Esophagus squamous epithelium (tissue), 5 donors: ENCODE measurements at regions not wholly inside any gene's neighbourhood (a gene's known extent, or its start where the extent isn't known, plus 50 kb on each side); places are given as distances from the start of the nearest gene placed in this dataset.
A peak's percentile ranks its signal among the peaks of the same experiment; 100 is the strongest.

Source experiments
- DNase-seq: peaks from one replicate; lab custom pipeline; 2025; lab: John Stamatoyannopoulos, UW
- H3K27ac ChIP-seq, 4 donors: fragments of 200-600 bp; sonication (generic); one replicate each; pipeline ENCODE4 v1.5.1; 2016 to 2019; ENCODE audit warnings: mild to moderate bottlenecking in 1 of 4
- H3K27me3 ChIP-seq, 4 donors: fragments of 200-600 bp; sonication (generic); 1 replicate in 3 of 4; 2 replicates in 1 of 4; pipeline versions ENCODE4 v1.5.1 to v1.6.0; 2017 to 2021; ENCODE audit warnings: antibody characterized with exemption in 1 of 4
- H3K36me3 ChIP-seq, 3 donors: fragments of 200-600 bp; sonication (generic); one replicate each; pipeline ENCODE4 v1.5.1; 2016 to 2019
- H3K4me1 ChIP-seq, 3 donors: fragments of 200-600 bp; sonication (generic); one replicate each; pipeline ENCODE4 v1.5.1; 2017 to 2019
- H3K4me3 ChIP-seq, 4 donors: fragments of 200-600 bp; sonication (generic); 1 replicate in 3 of 4; 2 replicates in 1 of 4; pipeline ENCODE4 v1.5.1; 2016 to 2019; ENCODE audit warnings: mild to moderate bottlenecking in 2 of 4, moderate library complexity in 1 of 4
- H3K9me3 ChIP-seq, 3 donors: fragments of 200-600 bp; sonication (generic); one replicate each; pipeline ENCODE4 v1.5.1; 2016 to 2019
- POLR2A ChIP-seq, 4 donors: fragments of 450-650 bp; IDR thresholded peaks; one replicate each; pipeline ENCODE4 v1.6.1; 2017; ENCODE audit warnings: antibody characterized with exemption in 4 of 4, mild to moderate bottlenecking in 4 of 4, moderate library complexity in 3 of 4
- WGBS, 2 donors: methylation state at CpG; one replicate each; pipeline ENCODE4 v1.1.5; 2018; 5-methylcytosine and 5-hydroxymethylcytosine counted together
- intact Hi-C: fragments of 100-400 bp; cut with DNase I; formaldehyde crosslinking; loops from one replicate; pipeline ENCODE4 v1.15.0; 2022
- TF ChIP-seq, protein P1 (sequence below), 6 experiments: fragments of 450-650 bp in 4 of 6; fragments of 200-600 bp in 2 of 6; sonication (generic) in 2 of 6; IDR thresholded peaks; one replicate each; pipeline ENCODE4 v1.5.1; 2016 to 2019; ENCODE audit warnings: antibody characterized with exemption in 6 of 6, mild to moderate bottlenecking in 4 of 6, moderate library complexity in 4 of 6
- donor health status: DM: yes; HTN: yes; CAD: no.

DNA sequence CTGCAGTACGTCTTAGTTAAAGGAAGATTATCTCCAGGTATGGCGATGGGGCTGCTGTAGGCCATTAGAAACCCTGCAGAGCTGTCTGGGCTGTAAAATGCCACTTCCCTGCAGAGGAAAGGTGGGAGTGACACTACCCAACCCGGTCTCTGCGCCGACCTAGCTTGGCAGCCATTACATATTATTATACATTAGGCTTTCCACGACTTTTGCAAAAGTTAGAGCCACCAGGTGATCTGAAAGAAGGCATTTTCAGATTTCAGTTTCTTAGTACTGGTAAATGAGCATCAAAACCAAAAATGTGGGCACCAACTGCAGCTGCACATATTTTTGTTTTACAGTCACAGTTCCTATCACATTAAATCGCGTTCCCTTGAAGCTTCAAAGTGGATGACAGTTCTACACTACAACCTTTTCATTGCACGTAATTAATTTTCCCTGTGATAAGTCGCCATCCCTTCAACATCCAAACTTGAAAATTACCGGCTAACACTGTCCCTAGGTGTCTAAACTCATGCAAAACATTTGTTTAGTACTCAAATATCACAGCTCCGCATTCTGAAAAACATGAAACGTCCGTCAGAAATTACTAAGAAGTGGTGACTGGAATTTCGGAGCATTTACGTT, 81.4 kb upstream of the CHD2 start:
- peak overlapping the region; percentile 88 to 94 (median 92) for H3K27ac ChIP-seq
- intact Hi-C loops, result no loop called here

DNA sequence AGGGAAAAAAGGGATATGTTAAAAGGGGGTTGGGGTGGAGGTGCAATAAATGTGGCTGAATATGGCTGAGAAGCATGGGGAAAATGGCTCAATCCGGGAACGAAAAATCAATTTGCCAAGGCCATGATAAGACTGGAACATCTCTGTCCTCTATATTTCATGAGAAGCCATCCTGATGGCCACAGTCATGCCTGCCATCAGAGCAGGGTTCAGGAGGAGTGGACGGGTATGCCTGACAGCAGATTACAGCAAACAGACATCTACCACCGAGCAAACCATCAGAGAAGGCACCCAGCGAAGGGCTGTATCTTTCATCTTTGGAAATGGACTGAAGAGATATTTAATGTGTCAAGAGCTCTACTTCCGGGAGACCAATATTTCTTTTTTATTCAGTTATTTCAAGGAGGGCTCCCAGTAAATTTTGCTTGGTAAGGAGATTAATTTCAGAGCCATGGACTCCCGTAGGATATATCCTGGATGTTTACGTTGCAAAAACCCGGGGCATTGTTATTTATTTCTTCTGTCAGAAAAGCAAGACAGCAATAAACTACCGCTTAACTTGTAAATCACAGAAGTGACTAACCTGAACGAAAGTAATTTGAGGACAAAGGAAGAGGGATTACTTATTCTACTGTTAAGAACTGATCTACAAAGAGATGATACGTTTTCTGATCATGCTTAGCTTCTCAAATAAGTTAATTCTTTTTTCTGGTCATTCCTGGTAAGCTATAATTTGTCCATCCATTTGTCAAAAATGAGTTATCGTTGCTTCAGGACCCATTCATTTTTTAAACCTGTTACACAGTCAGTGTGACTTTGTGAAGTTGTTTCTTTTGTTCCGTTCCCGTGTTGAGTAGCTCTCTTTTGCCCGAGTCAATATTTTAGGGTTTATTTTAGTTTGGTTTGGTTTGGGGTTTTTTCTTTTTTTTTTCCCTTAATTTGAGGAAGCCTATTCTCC, 80.6 kb upstream of the CHD2 start:
- peak overlapping the region; percentile 88 to 94 (median 92) for H3K27ac ChIP-seq
- intact Hi-C loops, result no loop called here
- no peaks in the 10 kb centered on the region for H3K36me3 ChIP-seq
- H3K9me3 ChIP-seq, result no peaks in the 10 kb centered on the region
- DNase-seq, result no peak
- H3K27me3 ChIP-seq, result no peaks in the 10 kb centered on the region
- no peak for TF ChIP-seq POLR2A (IDR thresholded peaks at IDR 0.05)
- TF ChIP-seq, protein P1, sequence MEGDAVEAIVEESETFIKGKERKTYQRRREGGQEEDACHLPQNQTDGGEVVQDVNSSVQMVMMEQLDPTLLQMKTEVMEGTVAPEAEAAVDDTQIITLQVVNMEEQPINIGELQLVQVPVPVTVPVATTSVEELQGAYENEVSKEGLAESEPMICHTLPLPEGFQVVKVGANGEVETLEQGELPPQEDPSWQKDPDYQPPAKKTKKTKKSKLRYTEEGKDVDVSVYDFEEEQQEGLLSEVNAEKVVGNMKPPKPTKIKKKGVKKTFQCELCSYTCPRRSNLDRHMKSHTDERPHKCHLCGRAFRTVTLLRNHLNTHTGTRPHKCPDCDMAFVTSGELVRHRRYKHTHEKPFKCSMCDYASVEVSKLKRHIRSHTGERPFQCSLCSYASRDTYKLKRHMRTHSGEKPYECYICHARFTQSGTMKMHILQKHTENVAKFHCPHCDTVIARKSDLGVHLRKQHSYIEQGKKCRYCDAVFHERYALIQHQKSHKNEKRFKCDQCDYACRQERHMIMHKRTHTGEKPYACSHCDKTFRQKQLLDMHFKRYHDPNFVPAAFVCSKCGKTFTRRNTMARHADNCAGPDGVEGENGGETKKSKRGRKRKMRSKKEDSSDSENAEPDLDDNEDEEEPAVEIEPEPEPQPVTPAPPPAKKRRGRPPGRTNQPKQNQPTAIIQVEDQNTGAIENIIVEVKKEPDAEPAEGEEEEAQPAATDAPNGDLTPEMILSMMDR (IDR thresholded peaks at IDR 0.05), result no peak
- 20 to 21% methylated on average over 16 of the region's 16 CpGs for WGBS, 2 donors
- peaks cover 19 to 64% (median 44%) of the 10 kb centered on the region in 3 donors for H3K4me1 ChIP-seq
- H3K4me3 ChIP-seq, result peak overlapping the region; percentile 19 to 62 (median 44)

More for the DNA sequence above, 81.4 kb upstream of the CHD2 start:
- Histone ChIP-seq H3K36me3 (no peaks in the 10 kb centered on the region), H3K9me3 (no peaks in the 10 kb centered on the region), H3K4me3 (peak overlapping the region in 3 of 4 donors; percentile 42 to 62 (median 45)), H3K27me3 (no peaks in the 10 kb centered on the region), H3K4me1 (peaks cover 19 to 60% (median 44%) of the 10 kb centered on the region in 3 donors)
- WGBS, 2 donors, result 49% methylated on average over 13 to 16 of the region's 16 CpGs
- no peak for DNase-seq
- TF ChIP-seq, protein P1 (IDR thresholded peaks at IDR 0.05), result no peak
- TF ChIP-seq POLR2A (IDR thresholded peaks at IDR 0.05), result no peak

DNA sequence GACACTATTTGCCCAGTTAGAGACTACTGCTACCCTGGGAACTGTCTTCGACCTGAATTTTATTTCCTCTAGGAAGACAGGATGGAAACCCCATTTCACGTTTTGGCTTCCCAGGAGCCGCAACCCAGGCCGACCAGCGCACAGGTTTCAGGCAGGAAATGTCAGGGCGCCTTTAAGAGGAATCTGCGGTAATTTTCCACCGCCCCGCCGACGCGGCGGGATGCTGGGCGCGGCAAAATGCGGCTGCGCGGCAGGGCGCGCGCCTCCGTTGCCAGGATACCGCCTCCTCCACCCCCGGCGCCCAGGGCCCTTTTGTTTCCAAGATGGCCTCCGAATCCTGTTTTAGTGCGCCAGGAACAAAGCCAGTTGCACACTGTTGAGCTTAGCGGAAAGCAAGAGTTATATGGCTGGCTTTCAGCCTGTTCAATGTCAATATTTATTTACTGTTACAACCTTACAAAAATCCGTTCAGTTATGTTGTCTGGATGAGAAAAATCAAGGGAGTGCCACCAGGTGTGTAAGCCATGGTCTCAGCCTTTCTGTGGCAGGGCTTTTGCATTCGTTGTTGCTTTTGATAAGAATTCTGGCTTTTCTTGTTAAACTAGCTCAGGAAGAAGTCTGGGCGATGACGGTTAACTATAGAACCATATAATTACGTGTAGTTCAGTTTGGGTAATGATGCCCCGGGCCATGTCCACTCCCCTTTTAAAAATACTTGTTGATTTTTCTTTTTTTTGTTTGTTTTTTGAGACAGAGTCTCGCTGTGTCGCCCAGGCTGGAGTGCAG, 79.7 kb upstream of the CHD2 start:
- Histone ChIP-seq H3K36me3 (no peaks in the 10 kb centered on the region), H3K4me1 (peaks cover 19 to 73% (median 44%) of the 10 kb centered on the region in 3 donors), H3K27ac (peak overlapping the region; percentile 88 to 94 (median 92)), H3K9me3 (no peaks in the 10 kb centered on the region), H3K4me3 (peak overlapping the region; percentile 19 to 62 (median 44)), H3K27me3 (no peaks in the 10 kb centered on the region)
- TF ChIP-seq, protein P1 (IDR thresholded peaks at IDR 0.05), result peak in 2 of 6 experiments; percentile 8 to 25
- peak in 2 of 4 donors; percentile 51 to 62 for TF ChIP-seq POLR2A (IDR thresholded peaks at IDR 0.05)
- intact Hi-C loops, result no loop called here
- 12 to 28% methylated on average over 10 to 19 of the region's 36 CpGs for WGBS, 2 donors
- peak; percentile 35 for DNase-seq

DNA sequence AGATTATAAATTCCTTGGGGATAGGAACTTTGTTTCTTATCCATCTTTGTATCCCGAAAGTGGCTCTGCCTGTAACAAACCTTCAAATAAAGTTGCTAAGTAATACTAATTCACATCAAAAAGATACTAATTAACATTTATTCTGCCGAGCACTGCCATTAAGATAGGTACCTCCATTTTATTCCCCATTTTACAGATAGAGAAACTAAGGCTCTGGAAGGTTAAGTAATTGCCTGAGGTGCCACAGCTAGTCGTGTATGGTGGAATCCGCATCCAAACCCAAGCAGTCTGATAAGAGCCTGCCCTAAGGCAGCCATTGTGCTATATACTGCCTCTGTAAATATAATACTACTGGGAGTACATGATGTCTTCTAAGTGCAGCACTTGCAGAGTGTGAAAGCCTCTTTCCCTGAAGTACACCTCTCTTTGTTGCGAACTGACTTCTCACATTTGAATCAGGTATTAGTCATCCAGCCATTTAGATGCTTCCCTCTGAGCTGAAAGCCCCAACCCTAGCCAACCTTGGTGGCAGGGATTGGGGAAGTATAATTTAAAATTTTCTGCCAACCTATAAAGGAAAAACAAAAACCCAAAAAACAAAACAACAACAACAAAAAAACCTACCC, 78.5 kb upstream of the CHD2 start:
- intact Hi-C loops, result no loop called here
- DNase-seq, result no peak
- WGBS, 2 donors, result 50 to 54% methylated on average over 5 of the region's 5 CpGs
- Histone ChIP-seq H3K36me3 (no peaks in the 10 kb centered on the region), H3K27ac (peak overlapping the region; percentile 79 to 94 (median 90)), H3K27me3 (no peaks in the 10 kb centered on the region), H3K9me3 (no peaks in the 10 kb centered on the region), H3K4me1 (peaks cover 19 to 80% (median 41%) of the 10 kb centered on the region in 3 donors), H3K4me3 (no peak overlapping the region)
- TF ChIP-seq, protein P1 (IDR thresholded peaks at IDR 0.05), result no peak
- no peak for TF ChIP-seq POLR2A (IDR thresholded peaks at IDR 0.05)
